GM12878 (cell line): ENCODE measurements at regions not wholly inside any gene's neighbourhood (a gene's known extent, or its start where the extent isn't known, plus 50 kb on each side); places are given as distances from the start of the nearest gene placed in this dataset.

Source experiments
- ATAC-seq: fragments of 200-7000 bp; cut with Tn5 transposase; 3 replicates; pipeline ENCODE4 v1.9.1; 2020; ENCODE audit warnings: mild to moderate bottlenecking, moderate library complexity
- BruUV-seq: library from RNA; stranded (reverse); fragments of 400-500 nt; replicated peaks from 2 replicates; lab custom pipeline; 2021; lab: Mats Ljungman, UMichigan
- CTCF ChIA-PET: fragments of 300-600 bp; sonication (Branson Sonifier 250); formaldehyde crosslinking; extraction: SDS; loops from one replicate; lab custom pipeline; 2021; ENCODE audit warnings: inconsistent platforms; lab: Yijun Ruan, JAX
- POLR2A ChIA-PET: fragments of 350-600 bp; formaldehyde crosslinking; extraction: SDS; loops from one replicate; lab custom pipeline; 2021; ENCODE audit warnings: inconsistent platforms; lab: Charles Lee
- RAD21 ChIA-PET: fragments of 300-600 bp; sonication (Branson Sonifier 250); formaldehyde crosslinking; loops from one replicate; lab custom pipeline; 2023; ENCODE audit warnings: antibody characterized with exemption; ENCODE audit not compliant: unreplicated experiment; lab: Charles Lee
- SMC1A ChIA-PET: fragments of 300-600 bp; sonication (Branson Sonifier 250); formaldehyde crosslinking; loops from one replicate; lab custom pipeline; 2023; ENCODE audit not compliant: unreplicated experiment, uncharacterized antibody; lab: Charles Lee
- DNase-seq: peaks from one replicate; pipeline ENCODE4 v3.0.0-alpha.2; 2011; ENCODE audit warnings: low read depth, low spot score
- FAIRE-seq: peaks from 3 replicates; lab custom pipeline; 2011; peaks lifted over from hg19 to GRCh38; lab: Jason Lieb, UNC
- H2AFZ ChIP-seq: 2 replicates; pipeline ENCODE4 v1.6.0; 2011; ENCODE audit warnings: low read depth, low read length, control low read depth; ENCODE audit not compliant: control insufficient read depth
- H3K27ac ChIP-seq: 2 replicates; pipeline ENCODE4 v1.5.1; 2011; ENCODE audit warnings: control low read depth; ENCODE audit not compliant: control insufficient read depth, insufficient read depth
- H3K27me3 ChIP-seq, 2 experiments: replicated peaks in 1 of 2; 2 replicates each; pipeline versions ENCODE4 v1.6.0 to v1.6.1; 2011; ENCODE audit warnings: low read length in 1 of 2; ENCODE audit not compliant: control insufficient read depth in 2 of 2, insufficient read depth in 2 of 2
- H3K36me3 ChIP-seq, 2 experiments: 2 replicates each; pipeline ENCODE4 v1.5.1; 2011; ENCODE audit warnings: low read length in 1 of 2; ENCODE audit not compliant: control insufficient read depth in 2 of 2, insufficient read depth in 2 of 2
- H3K4me1 ChIP-seq: 2 replicates; pipeline ENCODE4 v1.6.1; 2011; ENCODE audit warnings: mild to moderate bottlenecking, low read length, moderate library complexity, mixed read lengths; ENCODE audit not compliant: control insufficient read depth, insufficient read depth
- H3K4me2 ChIP-seq: 2 replicates; pipeline ENCODE4 v1.6.0; 2011; ENCODE audit warnings: control low read depth; ENCODE audit not compliant: control insufficient read depth, insufficient read depth
- H3K4me3 ChIP-seq: fragments of 200-600 bp; sonication (generic); 2 replicates; pipeline ENCODE4 v1.5.1; 2016
- H3K79me2 ChIP-seq: 2 replicates; pipeline ENCODE4 v1.6.0; 2011; ENCODE audit warnings: low read length; ENCODE audit not compliant: control insufficient read depth, insufficient read depth
- H3K9ac ChIP-seq: 2 replicates; pipeline ENCODE4 v1.8.0; 2011; ENCODE audit warnings: low read length, control low read depth, mixed read lengths; ENCODE audit not compliant: control insufficient read depth, insufficient read depth
- H3K9me3 ChIP-seq: replicated peaks from 3 replicates; pipeline ENCODE4 v1.5.1; 2011; ENCODE audit warnings: mild to moderate bottlenecking, low read length; ENCODE audit not compliant: control insufficient read depth, insufficient read depth
- H4K20me1 ChIP-seq: 2 replicates; pipeline ENCODE4 v1.6.0; 2011; ENCODE audit not compliant: control insufficient read depth, insufficient read depth
- BMI1 ChIP-seq: fragments of 450-650 bp; IDR thresholded peaks from 2 replicates; pipeline ENCODE4 v1.6.1; 2016; ENCODE audit warnings: mild to moderate bottlenecking, moderate library complexity, borderline replicate concordance
- CEBPZ ChIP-seq: fragments of 150-350 bp; IDR thresholded peaks from 2 replicates; pipeline ENCODE4 v1.6.1; 2016; ENCODE audit warnings: low read depth, low read length
- CUX1 ChIP-seq: IDR thresholded peaks from 2 replicates; pipeline ENCODE4 v1.6.1; 2012; ENCODE audit warnings: improper control_type of control experiment, low read depth, low read length; ENCODE audit not compliant: insufficient replicate concordance
- E4F1 ChIP-seq: fragments of 450-650 bp; IDR thresholded peaks from 2 replicates; pipeline ENCODE4 v1.6.1; 2018; ENCODE audit warnings: borderline replicate concordance, mild to moderate bottlenecking; ENCODE audit not compliant: partially characterized antibody
- EGR1 ChIP-seq, 2 experiments: IDR thresholded peaks; 1 replicate in 1 of 2; 2 replicates in 1 of 2; pipeline ENCODE4 v1.6.1; 2011 to 2012; ENCODE audit warnings: low read depth in 2 of 2, low read length in 2 of 2, borderline replicate concordance in 1 of 2, mild to moderate bottlenecking in 1 of 2, moderate library complexity in 1 of 2
- ELK1 ChIP-seq: IDR thresholded peaks from 2 replicates; pipeline ENCODE4 v1.6.1; 2012; ENCODE audit warnings: low read depth, low read length, improper control_type of control experiment
- RBBP5 ChIP-seq: fragments of 200-600 bp; sonication (generic); conservative IDR thresholded peaks from 2 replicates; pipeline ENCODE4 v1.6.1; 2016
- TBL1XR1 ChIP-seq: IDR thresholded peaks from 2 replicates; pipeline ENCODE4 v1.6.1; 2012; ENCODE audit warnings: low read depth, low read length, improper control_type of control experiment
- YBX1 ChIP-seq: fragments of 450-650 bp; IDR thresholded peaks from 2 replicates; pipeline ENCODE4 v1.6.1; 2016; ENCODE audit warnings: antibody characterized with exemption
- WGBS: methylation state at CpG from one replicate; pipeline ENCODE4 v1.1.6; 2016; ENCODE audit warnings: low lambda C conversion rate; ENCODE audit not compliant: insufficient replicate concordance, insufficient coverage; ENCODE audit errors: missing lambda C conversion rate; 5-methylcytosine and 5-hydroxymethylcytosine counted together
- in situ Hi-C: fragments of 300-500 bp; cut with MboI; formaldehyde crosslinking; loops from 9 replicates; pipeline ENCODE4 v1.14.3; 2018; ENCODE audit warnings: mixed read lengths
- intact Hi-C: fragments of 100-400 bp; cut with micrococcal nuclease; formaldehyde crosslinking; loops from one replicate; pipeline ENCODE4 v1.14.2; 2022; ENCODE audit not compliant: unreplicated experiment

- DNase-seq = no peak
- in situ Hi-C loops = no loop called here
- TF ChIP-seq RBBP5 = no peak
- no peak for TF ChIP-seq ELK1
- no peak for TF ChIP-seq YBX1
- no peak for TF ChIP-seq CUX1
- TF ChIP-seq CEBPZ = no peak
- TF ChIP-seq EGR1 (IDR thresholded peaks at IDR 0.05; ENCODE audit: borderline replicate concordance in 1 of 2, low read depth in 2 of 2, low read length in 2 of 2) = no peak
- TF ChIP-seq E4F1 = no peak
- TF ChIP-seq TBL1XR1 = no peak
- no peak for TF ChIP-seq BMI1
Observed at GRCh38 chr21:28540514-28540913, 452.2 kb downstream of the LTN1 start.

More at GRCh38 chr21:28540514-28540913, 452.2 kb downstream of the LTN1 start:
- intact Hi-C loops = no loop called here
- H3K9ac ChIP-seq = no peak overlapping the region
- no peaks in the 10 kb centered on the region for H3K9me3 ChIP-seq
- no peaks in the 10 kb centered on the region for H3K79me2 ChIP-seq
- ChIA-PET POLR2A (no interaction called here), RAD21 (no interaction called here), SMC1A (no interaction called here), CTCF (no interaction called here)
- no peaks in the 10 kb centered on the region for H3K4me1 ChIP-seq
- ATAC-seq (no peak), FAIRE-seq (no peak)
- no peaks in the 10 kb centered on the region for H4K20me1 ChIP-seq
- no peaks in the 10 kb centered on the region for H3K36me3 ChIP-seq
- BruUV-seq = no TSS peak
- no peak overlapping the region for H3K4me2 ChIP-seq
- no peak overlapping the region for H3K4me3 ChIP-seq
- no peak overlapping the region for H2AFZ ChIP-seq
- WGBS = 0% methylated on average over 1 of the region's 1 CpG
- no peak overlapping the region for H3K27ac ChIP-seq
- no peaks in the 10 kb centered on the region for H3K27me3 ChIP-seq
